WTC11 (cell line): ENCODE measurements at regions not wholly inside any gene's neighbourhood (a gene's known extent, or its start where the extent isn't known, plus 50 kb on each side); places are given as distances from the start of the nearest gene placed in this dataset.

Source experiments
- ATAC-seq: fragments of 200-7000 bp; cut with Tn5 transposase; 2 replicates; pipeline ENCODE4 v1.10.0; 2021; ENCODE audit warnings: mild to moderate bottlenecking, moderate library complexity
- CTCF ChIA-PET: fragments of 300-600 bp; sonication (Branson Sonifier 250); formaldehyde crosslinking; loops from one replicate; lab custom pipeline; 2021; ENCODE audit warnings: antibody characterized with exemption; lab: Charles Lee
- POLR2A ChIA-PET: fragments of 350-600 bp; sonication (Branson Sonifier 250); formaldehyde crosslinking; loops from one replicate; lab custom pipeline; 2021; ENCODE audit warnings: antibody characterized with exemption; lab: Charles Lee
- DNase-seq: peaks from one replicate; pipeline ENCODE4 v3.0.0; 2021; ENCODE audit warnings: low spot score
- H3K27ac Mint-ChIP-seq: 2 replicates; pipeline ENCODE4 v1.8.0; 2021; ENCODE audit warnings: mixed read lengths
- H3K27me3 Mint-ChIP-seq: 2 replicates; pipeline ENCODE4 v1.8.0; 2021; ENCODE audit warnings: low read depth, mild to moderate bottlenecking, moderate library complexity, mixed read lengths
- H3K36me3 Mint-ChIP-seq: 2 replicates; pipeline ENCODE4 v1.8.0; 2021; ENCODE audit warnings: mixed read lengths
- H3K4me1 Mint-ChIP-seq: 2 replicates; pipeline ENCODE4 v1.8.0; 2022; ENCODE audit warnings: mixed read lengths
- H3K4me3 Mint-ChIP-seq: 2 replicates; pipeline ENCODE4 v1.8.0; 2021; ENCODE audit warnings: mild to moderate bottlenecking, moderate library complexity, mixed read lengths
- H3K9me3 Mint-ChIP-seq: 2 replicates; pipeline ENCODE4 v1.8.0; 2021; ENCODE audit warnings: mixed read lengths
- ATF1 ChIP-seq: sonication (generic); formaldehyde crosslinking; IDR thresholded peaks from 2 replicates; pipeline ENCODE4 v1.8.1; 2023; ENCODE audit warnings: mild to moderate bottlenecking, moderate library complexity, missing genetic modification reagents
- EMX1 ChIP-seq: fragments of 250-450 bp; sonication (Bioruptor Pico); IDR thresholded peaks from 2 replicates; pipeline ENCODE4 v1.8.0; 2021; ENCODE audit warnings: mild to moderate bottlenecking
- FOXK1 ChIP-seq: sonication (generic); formaldehyde crosslinking; IDR thresholded peaks from 2 replicates; pipeline ENCODE4 v1.8.0; 2022; ENCODE audit warnings: mild to moderate bottlenecking, moderate library complexity, missing genetic modification reagents
- GABPB1 ChIP-seq: sonication (generic); formaldehyde crosslinking; IDR thresholded peaks from 2 replicates; pipeline ENCODE4 v1.8.1; 2023; ENCODE audit warnings: mild to moderate bottlenecking, missing genetic modification reagents
- GRHL2 ChIP-seq: fragments of 250-450 bp; sonication (Bioruptor Pico); IDR thresholded peaks from 2 replicates; pipeline ENCODE4 v1.8.0; 2022; ENCODE audit warnings: mild to moderate bottlenecking, moderate library complexity; ENCODE audit not compliant: insufficient replicate concordance, severe bottlenecking
- MYBL2 ChIP-seq: sonication (generic); formaldehyde crosslinking; IDR thresholded peaks from 2 replicates; pipeline ENCODE4 v1.8.1; 2023; ENCODE audit warnings: mild to moderate bottlenecking, moderate library complexity, missing genetic modification reagents
- RORB ChIP-seq: fragments of 250-450 bp; sonication (Bioruptor Pico); IDR thresholded peaks from 2 replicates; pipeline ENCODE4 v1.9.0; 2021; ENCODE audit warnings: mild to moderate bottlenecking
- TP53 ChIP-seq: sonication (generic); formaldehyde crosslinking; IDR thresholded peaks from 2 replicates; pipeline ENCODE4 v1.8.1; 2023; ENCODE audit warnings: mild to moderate bottlenecking, missing genetic modification reagents
- TF ChIP-seq, protein P1 (sequence below): sonication (generic); formaldehyde crosslinking; IDR thresholded peaks from 2 replicates; pipeline ENCODE4 v1.8.0; 2022; ENCODE audit warnings: mild to moderate bottlenecking, missing genetic modification reagents
- TF ChIP-seq, protein P2 (sequence below): sonication (generic); formaldehyde crosslinking; IDR thresholded peaks from 2 replicates; pipeline ENCODE4 v1.8.0; 2023; ENCODE audit warnings: missing genetic modification reagents
- TF ChIP-seq, protein P3 (sequence below): sonication (generic); formaldehyde crosslinking; conservative IDR thresholded peaks from 2 replicates; pipeline ENCODE4 v1.8.1; 2022; ENCODE audit warnings: mild to moderate bottlenecking, missing genetic modification reagents
- TF ChIP-seq, protein P4 (sequence below): sonication (generic); formaldehyde crosslinking; IDR thresholded peaks from 2 replicates; pipeline ENCODE4 v1.8.1; 2023; ENCODE audit warnings: mild to moderate bottlenecking, missing genetic modification reagents
- TF ChIP-seq, protein P5 (sequence below): fragments of 250-450 bp; sonication (Bioruptor Pico); IDR thresholded peaks from 2 replicates; pipeline ENCODE4 v1.9.0; 2021; ENCODE audit warnings: moderate library complexity, mild to moderate bottlenecking, inconsistent platforms, borderline replicate concordance
- TF ChIP-seq, protein P6 (sequence below): sonication (generic); formaldehyde crosslinking; IDR thresholded peaks from 2 replicates; pipeline ENCODE4 v1.8.0; 2023; ENCODE audit warnings: missing genetic modification reagents, mild to moderate bottlenecking, borderline replicate concordance
- TF ChIP-seq, protein P7 (sequence below): sonication (generic); formaldehyde crosslinking; IDR thresholded peaks from 2 replicates; pipeline ENCODE4 v1.8.0; 2022; ENCODE audit warnings: missing genetic modification reagents

DNA sequence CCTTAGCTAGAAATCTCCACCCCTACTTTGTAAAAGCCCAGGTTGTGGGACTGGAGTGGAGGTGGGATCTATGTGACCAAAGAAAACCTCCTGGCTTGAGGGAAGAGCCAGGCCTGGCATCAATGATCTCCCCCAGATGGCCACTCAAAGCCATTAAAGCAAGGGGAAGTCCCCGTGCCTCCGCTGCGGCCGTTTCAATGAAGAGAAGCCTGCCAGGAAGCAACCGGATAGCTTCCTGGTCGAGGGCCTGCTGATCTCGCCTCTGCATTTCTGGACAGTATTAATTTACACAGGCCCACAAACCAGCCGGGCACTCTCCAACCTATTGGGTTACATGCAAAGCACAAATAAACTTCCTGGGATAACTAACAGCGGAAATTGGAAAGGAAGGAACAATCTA is 160.5 kb upstream of the MSX2 start (continued):
- TF ChIP-seq, protein P1, sequence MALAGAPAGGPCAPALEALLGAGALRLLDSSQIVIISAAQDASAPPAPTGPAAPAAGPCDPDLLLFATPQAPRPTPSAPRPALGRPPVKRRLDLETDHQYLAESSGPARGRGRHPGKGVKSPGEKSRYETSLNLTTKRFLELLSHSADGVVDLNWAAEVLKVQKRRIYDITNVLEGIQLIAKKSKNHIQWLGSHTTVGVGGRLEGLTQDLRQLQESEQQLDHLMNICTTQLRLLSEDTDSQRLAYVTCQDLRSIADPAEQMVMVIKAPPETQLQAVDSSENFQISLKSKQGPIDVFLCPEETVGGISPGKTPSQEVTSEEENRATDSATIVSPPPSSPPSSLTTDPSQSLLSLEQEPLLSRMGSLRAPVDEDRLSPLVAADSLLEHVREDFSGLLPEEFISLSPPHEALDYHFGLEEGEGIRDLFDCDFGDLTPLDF (CRISPR knock-in tag) = no peak
- no peak for TF ChIP-seq GRHL2 (CRISPR knock-in tag)
- TF ChIP-seq, protein P2, sequence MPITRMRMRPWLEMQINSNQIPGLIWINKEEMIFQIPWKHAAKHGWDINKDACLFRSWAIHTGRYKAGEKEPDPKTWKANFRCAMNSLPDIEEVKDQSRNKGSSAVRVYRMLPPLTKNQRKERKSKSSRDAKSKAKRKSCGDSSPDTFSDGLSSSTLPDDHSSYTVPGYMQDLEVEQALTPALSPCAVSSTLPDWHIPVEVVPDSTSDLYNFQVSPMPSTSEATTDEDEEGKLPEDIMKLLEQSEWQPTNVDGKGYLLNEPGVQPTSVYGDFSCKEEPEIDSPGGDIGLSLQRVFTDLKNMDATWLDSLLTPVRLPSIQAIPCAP (CRISPR knock-in tag) = no peak

DNA sequence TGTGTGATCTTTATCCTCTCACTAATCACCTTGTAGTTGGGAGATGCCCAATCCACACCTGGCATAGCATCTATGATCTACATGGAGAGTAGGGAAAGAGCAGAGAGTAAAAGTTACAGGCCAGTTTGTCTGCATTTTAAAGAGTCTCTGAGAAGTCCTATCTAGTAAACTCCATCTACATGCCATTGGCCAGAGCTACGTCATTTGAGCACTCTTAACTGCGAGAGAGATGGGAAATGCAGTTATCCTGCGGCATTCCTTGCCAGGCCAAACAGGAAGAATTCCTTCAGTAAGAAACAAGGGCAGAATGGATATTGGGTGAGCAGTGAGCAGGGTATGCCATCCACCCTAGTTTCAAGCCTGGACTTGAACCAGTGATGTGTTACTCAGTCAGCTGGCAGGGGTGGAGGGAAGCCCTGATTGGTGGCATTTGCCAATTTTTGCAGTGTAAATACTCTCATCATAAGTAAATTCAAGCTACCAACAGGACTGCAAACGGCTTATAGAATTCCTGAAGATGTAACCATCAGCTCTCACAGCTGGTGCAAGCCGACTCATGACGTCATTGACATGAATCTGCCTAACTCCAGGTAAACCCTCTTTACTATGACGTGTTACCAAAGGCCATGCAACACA is 156.8 kb upstream of the MSX2 start:
- Mint-ChIP-seq H3K27ac (no peak overlapping the region), H3K4me1 (peaks cover 5% of the 10 kb centered on the region), H3K9me3 (no peaks in the 10 kb centered on the region), H3K36me3 (no peaks in the 10 kb centered on the region), H3K4me3 (no peak overlapping the region), H3K27me3 (no peaks in the 10 kb centered on the region; the same call in 1 of the 2 replicates)
- CTCF ChIA-PET = interaction anchor here (1.2 kb wide), 1 partner anchor 14 kb away, joined by 4 read pairs; no protein-coding TSS in a partner anchor
- POLR2A ChIA-PET = no interaction called here
- no peak for DNase-seq
- no peak for ATAC-seq
- TF ChIP-seq, protein P3, sequence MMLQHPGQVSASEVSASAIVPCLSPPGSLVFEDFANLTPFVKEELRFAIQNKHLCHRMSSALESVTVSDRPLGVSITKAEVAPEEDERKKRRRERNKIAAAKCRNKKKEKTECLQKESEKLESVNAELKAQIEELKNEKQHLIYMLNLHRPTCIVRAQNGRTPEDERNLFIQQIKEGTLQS (CRISPR knock-in tag) = no peak
- TF ChIP-seq RORB (CRISPR knock-in tag) (no peak), EMX1 (CRISPR knock-in tag) (no peak), TP53 (CRISPR knock-in tag) (no peak), ATF1 (no peak), FOXK1 (CRISPR knock-in tag) (no peak), GABPB1 (no peak)
- TF ChIP-seq, protein P4, sequence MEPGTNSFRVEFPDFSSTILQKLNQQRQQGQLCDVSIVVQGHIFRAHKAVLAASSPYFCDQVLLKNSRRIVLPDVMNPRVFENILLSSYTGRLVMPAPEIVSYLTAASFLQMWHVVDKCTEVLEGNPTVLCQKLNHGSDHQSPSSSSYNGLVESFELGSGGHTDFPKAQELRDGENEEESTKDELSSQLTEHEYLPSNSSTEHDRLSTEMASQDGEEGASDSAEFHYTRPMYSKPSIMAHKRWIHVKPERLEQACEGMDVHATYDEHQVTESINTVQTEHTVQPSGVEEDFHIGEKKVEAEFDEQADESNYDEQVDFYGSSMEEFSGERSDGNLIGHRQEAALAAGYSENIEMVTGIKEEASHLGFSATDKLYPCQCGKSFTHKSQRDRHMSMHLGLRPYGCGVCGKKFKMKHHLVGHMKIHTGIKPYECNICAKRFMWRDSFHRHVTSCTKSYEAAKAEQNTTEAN (CRISPR knock-in tag) = no peak
- TF ChIP-seq, protein P5, sequence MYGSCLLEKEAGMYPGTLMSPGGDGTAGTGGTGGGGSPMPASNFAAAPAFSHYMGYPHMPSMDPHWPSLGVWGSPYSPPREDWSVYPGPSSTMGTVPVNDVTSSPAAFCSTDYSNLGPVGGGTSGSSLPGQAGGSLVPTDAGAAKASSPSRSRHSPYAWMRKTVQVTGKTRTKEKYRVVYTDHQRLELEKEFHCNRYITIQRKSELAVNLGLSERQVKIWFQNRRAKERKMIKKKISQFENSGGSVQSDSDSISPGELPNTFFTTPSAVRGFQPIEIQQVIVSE = no peak
- TF ChIP-seq, protein P6, sequence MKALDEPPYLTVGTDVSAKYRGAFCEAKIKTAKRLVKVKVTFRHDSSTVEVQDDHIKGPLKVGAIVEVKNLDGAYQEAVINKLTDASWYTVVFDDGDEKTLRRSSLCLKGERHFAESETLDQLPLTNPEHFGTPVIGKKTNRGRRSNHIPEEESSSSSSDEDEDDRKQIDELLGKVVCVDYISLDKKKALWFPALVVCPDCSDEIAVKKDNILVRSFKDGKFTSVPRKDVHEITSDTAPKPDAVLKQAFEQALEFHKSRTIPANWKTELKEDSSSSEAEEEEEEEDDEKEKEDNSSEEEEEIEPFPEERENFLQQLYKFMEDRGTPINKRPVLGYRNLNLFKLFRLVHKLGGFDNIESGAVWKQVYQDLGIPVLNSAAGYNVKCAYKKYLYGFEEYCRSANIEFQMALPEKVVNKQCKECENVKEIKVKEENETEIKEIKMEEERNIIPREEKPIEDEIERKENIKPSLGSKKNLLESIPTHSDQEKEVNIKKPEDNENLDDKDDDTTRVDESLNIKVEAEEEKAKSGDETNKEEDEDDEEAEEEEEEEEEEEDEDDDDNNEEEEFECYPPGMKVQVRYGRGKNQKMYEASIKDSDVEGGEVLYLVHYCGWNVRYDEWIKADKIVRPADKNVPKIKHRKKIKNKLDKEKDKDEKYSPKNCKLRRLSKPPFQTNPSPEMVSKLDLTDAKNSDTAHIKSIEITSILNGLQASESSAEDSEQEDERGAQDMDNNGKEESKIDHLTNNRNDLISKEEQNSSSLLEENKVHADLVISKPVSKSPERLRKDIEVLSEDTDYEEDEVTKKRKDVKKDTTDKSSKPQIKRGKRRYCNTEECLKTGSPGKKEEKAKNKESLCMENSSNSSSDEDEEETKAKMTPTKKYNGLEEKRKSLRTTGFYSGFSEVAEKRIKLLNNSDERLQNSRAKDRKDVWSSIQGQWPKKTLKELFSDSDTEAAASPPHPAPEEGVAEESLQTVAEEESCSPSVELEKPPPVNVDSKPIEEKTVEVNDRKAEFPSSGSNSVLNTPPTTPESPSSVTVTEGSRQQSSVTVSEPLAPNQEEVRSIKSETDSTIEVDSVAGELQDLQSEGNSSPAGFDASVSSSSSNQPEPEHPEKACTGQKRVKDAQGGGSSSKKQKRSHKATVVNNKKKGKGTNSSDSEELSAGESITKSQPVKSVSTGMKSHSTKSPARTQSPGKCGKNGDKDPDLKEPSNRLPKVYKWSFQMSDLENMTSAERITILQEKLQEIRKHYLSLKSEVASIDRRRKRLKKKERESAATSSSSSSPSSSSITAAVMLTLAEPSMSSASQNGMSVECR (CRISPR knock-in tag) = no peak

DNA sequence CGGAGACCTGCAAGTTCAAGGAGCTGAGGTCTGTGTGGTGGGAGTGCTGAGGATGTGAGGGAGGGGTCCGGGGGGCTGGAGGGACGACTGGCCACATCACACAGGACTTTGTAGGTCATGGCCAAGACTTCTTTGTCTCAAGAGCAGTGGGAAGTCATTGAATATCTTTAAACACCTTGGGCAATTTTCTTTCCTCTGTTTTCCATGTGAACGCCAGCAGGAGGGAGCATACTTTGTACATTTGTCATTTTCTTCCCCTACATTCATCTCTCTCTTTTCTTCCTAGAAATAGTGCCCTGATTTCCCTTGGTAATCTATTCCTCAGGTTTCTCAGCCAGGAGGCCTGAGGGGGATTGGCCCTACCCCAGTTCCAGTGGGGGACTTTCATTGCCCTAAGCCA is 153.7 kb upstream of the MSX2 start:
- Mint-ChIP-seq H3K27ac (no peak overlapping the region), H3K27me3 (no peaks in the 10 kb centered on the region; the same call in 1 of the 2 replicates), H3K36me3 (no peaks in the 10 kb centered on the region), H3K4me3 (no peak overlapping the region), H3K9me3 (no peaks in the 10 kb centered on the region), H3K4me1 (peaks cover 3% of the 10 kb centered on the region)
- ChIA-PET POLR2A (no interaction called here), CTCF (no interaction called here)
- DNase-seq (no peak), ATAC-seq (no peak)
- TF ChIP-seq, protein P7, sequence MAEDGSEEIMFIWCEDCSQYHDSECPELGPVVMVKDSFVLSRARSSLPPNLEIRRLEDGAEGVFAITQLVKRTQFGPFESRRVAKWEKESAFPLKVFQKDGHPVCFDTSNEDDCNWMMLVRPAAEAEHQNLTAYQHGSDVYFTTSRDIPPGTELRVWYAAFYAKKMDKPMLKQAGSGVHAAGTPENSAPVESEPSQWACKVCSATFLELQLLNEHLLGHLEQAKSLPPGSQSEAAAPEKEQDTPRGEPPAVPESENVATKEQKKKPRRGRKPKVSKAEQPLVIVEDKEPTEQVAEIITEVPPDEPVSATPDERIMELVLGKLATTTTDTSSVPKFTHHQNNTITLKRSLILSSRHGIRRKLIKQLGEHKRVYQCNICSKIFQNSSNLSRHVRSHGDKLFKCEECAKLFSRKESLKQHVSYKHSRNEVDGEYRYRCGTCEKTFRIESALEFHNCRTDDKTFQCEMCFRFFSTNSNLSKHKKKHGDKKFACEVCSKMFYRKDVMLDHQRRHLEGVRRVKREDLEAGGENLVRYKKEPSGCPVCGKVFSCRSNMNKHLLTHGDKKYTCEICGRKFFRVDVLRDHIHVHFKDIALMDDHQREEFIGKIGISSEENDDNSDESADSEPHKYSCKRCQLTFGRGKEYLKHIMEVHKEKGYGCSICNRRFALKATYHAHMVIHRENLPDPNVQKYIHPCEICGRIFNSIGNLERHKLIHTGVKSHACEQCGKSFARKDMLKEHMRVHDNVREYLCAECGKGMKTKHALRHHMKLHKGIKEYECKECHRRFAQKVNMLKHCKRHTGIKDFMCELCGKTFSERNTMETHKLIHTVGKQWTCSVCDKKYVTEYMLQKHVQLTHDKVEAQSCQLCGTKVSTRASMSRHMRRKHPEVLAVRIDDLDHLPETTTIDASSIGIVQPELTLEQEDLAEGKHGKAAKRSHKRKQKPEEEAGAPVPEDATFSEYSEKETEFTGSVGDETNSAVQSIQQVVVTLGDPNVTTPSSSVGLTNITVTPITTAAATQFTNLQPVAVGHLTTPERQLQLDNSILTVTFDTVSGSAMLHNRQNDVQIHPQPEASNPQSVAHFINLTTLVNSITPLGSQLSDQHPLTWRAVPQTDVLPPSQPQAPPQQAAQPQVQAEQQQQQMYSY (CRISPR knock-in tag) = no peak
- no peak for TF ChIP-seq MYBL2
